NOMO-1 treated with DMSO at 0.1 percent for 48 hours (cell line): ENCODE measurements at regions not wholly inside any gene's neighbourhood (a gene's known extent, or its start where the extent isn't known, plus 50 kb on each side); places are given as distances from the start of the nearest gene placed in this dataset.

Experiments
- DNase-seq: peaks from one replicate; lab custom pipeline; 2025; ENCODE audit not compliant: unreplicated experiment; lab: John Stamatoyannopoulos, UW

GRCh38 chr6:5946701-5947100 is 60.0 kb downstream of the NRN1 start:
- no peak for DNase-seq

- DNase-seq, result no peak
Measured at GRCh38 chr6:5946181-5946580, 60.5 kb downstream of the NRN1 start.

- DNase-seq, result no peak
Measured at GRCh38 chr6:5943591-5943990, 63.1 kb downstream of the NRN1 start.

- DNase-seq, result no peak
Measured at GRCh38 chr6:5942591-5942990, 64.1 kb downstream of the NRN1 start.

- DNase-seq, result no peak
Measured at GRCh38 chr6:5941188-5941587, 65.5 kb downstream of the NRN1 start.

- no peak for DNase-seq
Measured at GRCh38 chr6:5938934-5939333, 67.8 kb downstream of the NRN1 start.

- DNase-seq, result no peak
Measured at GRCh38 chr6:5937936-5938706, 68.6 kb downstream of the NRN1 start.

GRCh38 chr6:5937169-5937909 is 69.4 kb downstream of the NRN1 start:
- no peak for DNase-seq

- DNase-seq, result no peak
Measured at GRCh38 chr6:5936631-5937030, 70.1 kb downstream of the NRN1 start.

- DNase-seq, result no peak
Measured at GRCh38 chr6:5936140-5936539, 70.6 kb downstream of the NRN1 start.

GRCh38 chr6:5930968-5931367 is 75.8 kb downstream of the NRN1 start:
- no peak for DNase-seq

- DNase-seq, result peak; percentile 14
Measured at GRCh38 chr6:5930143-5930770, 76.5 kb downstream of the NRN1 start.

- no peak for DNase-seq
Measured at GRCh38 chr6:5923840-5924239, 82.9 kb downstream of the NRN1 start.

- DNase-seq, result no peak
Measured at GRCh38 chr6:5922230-5922629, 84.5 kb downstream of the NRN1 start.

- no peak for DNase-seq
Measured at GRCh38 chr6:5909721-5910120, 97.0 kb downstream of the NRN1 start.

- no peak for DNase-seq
Measured at GRCh38 chr6:5906842-5907241, 99.9 kb downstream of the NRN1 start.

- no peak for DNase-seq
Measured at GRCh38 chr6:5906340-5906670, 100.4 kb downstream of the NRN1 start.

GRCh38 chr6:5905431-5906339 is 101.0 kb downstream of the NRN1 start:
- no peak for DNase-seq

- DNase-seq, result no peak
Measured at GRCh38 chr6:5904532-5904931, 102.2 kb downstream of the NRN1 start.

GRCh38 chr6:5899216-5900045 is 107.3 kb downstream of the NRN1 start:
- no peak for DNase-seq
